ENCODE measurements at regions not wholly inside any gene's neighbourhood (a gene's known extent, or its start where the extent isn't known, plus 50 kb on each side); places are given as distances from the start of the nearest gene placed in this dataset.

- no peak for TF ChIP-seq CTCF (conservative IDR thresholded peaks at IDR 0.05; ENCODE audit: low read length)
- no peak overlapping the region for H3K4me3 ChIP-seq (ENCODE audit: low read length)
- no peak for DNase-seq (ENCODE audit: low read depth)
These were observed 65.0 kb downstream of the IRX2 start for GRCh38 chr5:2686321-2687124.

GRCh38 chr5:2685651-2686272 lies 65.7 kb downstream of the IRX2 start:
- no peak for DNase-seq (ENCODE audit: low read depth)
- no peak overlapping the region for H3K4me3 ChIP-seq (ENCODE audit: low read length)
- TF ChIP-seq CTCF (conservative IDR thresholded peaks at IDR 0.05; ENCODE audit: low read length), result no peak

GRCh38 chr5:2684606-2685005 lies 66.9 kb downstream of the IRX2 start:
- no peak overlapping the region for H3K4me3 ChIP-seq (ENCODE audit: low read length)
- TF ChIP-seq CTCF (conservative IDR thresholded peaks at IDR 0.05; ENCODE audit: low read length), result no peak
- no peak for DNase-seq (ENCODE audit: low read depth)

- no peak for TF ChIP-seq CTCF (conservative IDR thresholded peaks at IDR 0.05; ENCODE audit: low read length)
- H3K4me3 ChIP-seq (ENCODE audit: low read length), result no peak overlapping the region
- no peak for DNase-seq (ENCODE audit: low read depth)
These were observed 67.8 kb downstream of the IRX2 start for GRCh38 chr5:2683720-2684119.

- H3K4me3 ChIP-seq (ENCODE audit: low read length), result no peak overlapping the region
- DNase-seq (ENCODE audit: low read depth), result no peak
- TF ChIP-seq CTCF (conservative IDR thresholded peaks at IDR 0.05; ENCODE audit: low read length), result no peak
These were observed 70.0 kb downstream of the IRX2 start for GRCh38 chr5:2681476-2681875.

- TF ChIP-seq CTCF (conservative IDR thresholded peaks at IDR 0.05; ENCODE audit: low read length), result no peak
- DNase-seq (ENCODE audit: low read depth), result no peak
- no peak overlapping the region for H3K4me3 ChIP-seq (ENCODE audit: low read length)
These were observed 70.5 kb downstream of the IRX2 start for GRCh38 chr5:2680979-2681378.

GRCh38 chr5:2677689-2678088 lies 73.8 kb downstream of the IRX2 start:
- H3K4me3 ChIP-seq (ENCODE audit: low read length), result no peak overlapping the region
- DNase-seq (ENCODE audit: low read depth), result no peak
- TF ChIP-seq CTCF (conservative IDR thresholded peaks at IDR 0.05; ENCODE audit: low read length), result no peak

All from AG10803 (cell line).